Parathyroid adenoma (tissue), 2 donors: ENCODE measurements at regions not wholly inside any gene's neighbourhood (a gene's known extent, or its start where the extent isn't known, plus 50 kb on each side); places are given as distances from the start of the nearest gene placed in this dataset.

Source experiments
- H2AFZ ChIP-seq: fragments of 300-600 bp; sonication (generic); one replicate; pipeline ENCODE4 v1.7.0; 2017; ENCODE audit warnings: antibody characterized with exemption, mild to moderate bottlenecking
- H3K27ac ChIP-seq: fragments of 300-600 bp; sonication (generic); one replicate; pipeline ENCODE4 v1.7.0; 2017
- H3K27me3 ChIP-seq: fragments of 300-600 bp; sonication (generic); one replicate; pipeline ENCODE4 v1.7.0; 2017; ENCODE audit warnings: low read length; ENCODE audit not compliant: control insufficient read depth, insufficient read depth
- H3K36me3 ChIP-seq: fragments of 300-600 bp; sonication (generic); one replicate; pipeline ENCODE4 v1.7.0; 2017; ENCODE audit warnings: low read length; ENCODE audit not compliant: control insufficient read depth, insufficient read depth
- H3K4me1 ChIP-seq: fragments of 300-600 bp; sonication (generic); one replicate; pipeline ENCODE4 v1.7.0; 2017; ENCODE audit warnings: control low read depth
- H3K4me2 ChIP-seq: fragments of 300-600 bp; sonication (generic); one replicate; pipeline ENCODE4 v1.7.0; 2017; ENCODE audit warnings: low read length
- H3K4me3 ChIP-seq: fragments of 300-600 bp; sonication (generic); one replicate; pipeline ENCODE4 v1.7.0; 2017; ENCODE audit warnings: low read depth, low read length
- H3K79me2 ChIP-seq: fragments of 300-600 bp; sonication (generic); one replicate; pipeline ENCODE4 v1.7.0; 2017; ENCODE audit warnings: control low read depth
- H3K9ac ChIP-seq: fragments of 300-600 bp; sonication (generic); one replicate; pipeline ENCODE4 v1.7.0; 2017; ENCODE audit warnings: mild to moderate bottlenecking
- H3K9me3 ChIP-seq: fragments of 300-600 bp; sonication (generic); one replicate; pipeline ENCODE4 v1.7.0; 2017; ENCODE audit warnings: low read length; ENCODE audit not compliant: control insufficient read depth
- TF ChIP-seq, protein P1 (sequence below): fragments of 300-600 bp; sonication (generic); IDR thresholded peaks from one replicate; pipeline ENCODE4 v1.7.0; 2017; ENCODE audit warnings: antibody characterized with exemption, mild to moderate bottlenecking
- donor health status: primary hyperparathyroidism.

DNA sequence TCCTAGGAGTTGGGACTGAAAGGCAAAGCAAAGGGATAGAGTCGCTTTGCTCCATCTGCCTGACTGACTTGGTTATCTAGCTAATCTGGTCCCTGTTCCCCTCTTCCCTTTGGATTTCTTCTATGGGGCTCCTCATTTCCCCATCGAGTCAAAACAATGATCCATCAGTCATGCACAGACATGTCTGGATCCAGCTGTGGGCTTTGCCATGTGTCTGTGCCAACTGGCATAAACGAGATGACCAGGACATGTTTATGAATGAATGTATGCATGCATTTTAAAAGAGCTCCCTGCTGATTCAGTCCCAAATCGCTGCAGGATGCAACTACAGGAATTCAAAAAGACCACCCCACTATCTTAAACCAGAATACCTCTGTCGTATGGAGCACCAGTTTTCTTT, 122.0 kb downstream of the ARL4A start:
- Histone ChIP-seq H3K79me2 (no peaks in the 10 kb centered on the region), H3K27me3 (no peaks in the 10 kb centered on the region), H2AFZ (no peak overlapping the region), H3K4me2 (no peak overlapping the region), H3K4me1 (no peaks in the 10 kb centered on the region), H3K4me3 (no peak overlapping the region), H3K9me3 (no peaks in the 10 kb centered on the region), H3K36me3 (no peaks in the 10 kb centered on the region), H3K27ac (no peak overlapping the region), H3K9ac (no peak overlapping the region)
- TF ChIP-seq, protein P1, sequence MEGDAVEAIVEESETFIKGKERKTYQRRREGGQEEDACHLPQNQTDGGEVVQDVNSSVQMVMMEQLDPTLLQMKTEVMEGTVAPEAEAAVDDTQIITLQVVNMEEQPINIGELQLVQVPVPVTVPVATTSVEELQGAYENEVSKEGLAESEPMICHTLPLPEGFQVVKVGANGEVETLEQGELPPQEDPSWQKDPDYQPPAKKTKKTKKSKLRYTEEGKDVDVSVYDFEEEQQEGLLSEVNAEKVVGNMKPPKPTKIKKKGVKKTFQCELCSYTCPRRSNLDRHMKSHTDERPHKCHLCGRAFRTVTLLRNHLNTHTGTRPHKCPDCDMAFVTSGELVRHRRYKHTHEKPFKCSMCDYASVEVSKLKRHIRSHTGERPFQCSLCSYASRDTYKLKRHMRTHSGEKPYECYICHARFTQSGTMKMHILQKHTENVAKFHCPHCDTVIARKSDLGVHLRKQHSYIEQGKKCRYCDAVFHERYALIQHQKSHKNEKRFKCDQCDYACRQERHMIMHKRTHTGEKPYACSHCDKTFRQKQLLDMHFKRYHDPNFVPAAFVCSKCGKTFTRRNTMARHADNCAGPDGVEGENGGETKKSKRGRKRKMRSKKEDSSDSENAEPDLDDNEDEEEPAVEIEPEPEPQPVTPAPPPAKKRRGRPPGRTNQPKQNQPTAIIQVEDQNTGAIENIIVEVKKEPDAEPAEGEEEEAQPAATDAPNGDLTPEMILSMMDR: no peak

DNA sequence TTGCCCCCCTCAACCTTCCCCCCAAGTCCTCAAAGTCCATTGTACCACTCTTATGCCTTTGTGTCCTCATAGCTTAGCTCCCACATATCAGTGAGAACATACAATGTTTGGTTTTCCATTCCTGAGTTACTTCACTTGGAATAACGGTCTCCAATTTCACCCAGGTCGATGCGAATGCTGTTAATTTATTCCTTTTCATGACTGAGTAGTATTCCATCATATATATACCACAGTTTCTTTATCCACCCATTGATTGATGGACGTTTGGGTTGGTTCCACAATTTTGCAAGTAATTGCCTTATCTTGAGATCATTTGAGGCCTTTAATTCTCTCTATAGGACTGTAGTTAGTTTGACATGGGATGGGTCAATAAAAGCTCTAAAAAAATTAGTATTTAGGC, 124.7 kb downstream of the ARL4A start:
- no peaks in the 10 kb centered on the region for H3K36me3 ChIP-seq
- no peak overlapping the region for H3K4me2 ChIP-seq
- H3K9ac ChIP-seq: no peak overlapping the region
- no peaks in the 10 kb centered on the region for H3K9me3 ChIP-seq
- no peak overlapping the region for H3K4me3 ChIP-seq
- H2AFZ ChIP-seq: no peak overlapping the region
- H3K27me3 ChIP-seq: no peaks in the 10 kb centered on the region
- H3K27ac ChIP-seq: no peak overlapping the region
- no peaks in the 10 kb centered on the region for H3K79me2 ChIP-seq
- H3K4me1 ChIP-seq: no peaks in the 10 kb centered on the region
- TF ChIP-seq, protein P1: no peak

DNA sequence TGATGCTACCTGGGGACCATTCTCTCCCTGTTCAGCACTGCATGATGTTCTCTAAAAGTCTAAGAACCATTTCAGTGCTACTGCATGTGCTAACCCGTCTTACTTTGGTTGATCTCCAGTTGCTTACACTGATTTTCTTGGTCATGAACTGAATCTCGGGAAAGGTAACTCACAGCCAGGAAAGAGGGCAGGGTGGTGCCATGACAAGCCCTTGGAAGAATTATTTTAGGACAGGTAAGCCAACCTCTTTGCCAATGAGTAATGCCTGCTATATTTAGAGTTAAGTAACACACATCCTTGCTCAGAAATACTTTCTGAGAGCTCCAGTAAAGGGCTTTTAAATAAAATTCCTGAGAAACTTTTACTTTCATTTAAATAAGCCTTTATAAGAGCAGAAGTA, 126.7 kb downstream of the ARL4A start:
- no peak overlapping the region for H3K27ac ChIP-seq
- H3K27me3 ChIP-seq: no peaks in the 10 kb centered on the region
- no peaks in the 10 kb centered on the region for H3K36me3 ChIP-seq
- TF ChIP-seq, protein P1: no peak
- no peaks in the 10 kb centered on the region for H3K9me3 ChIP-seq
- no peak overlapping the region for H3K4me3 ChIP-seq
- H3K79me2 ChIP-seq: no peaks in the 10 kb centered on the region
- no peak overlapping the region for H2AFZ ChIP-seq
- H3K4me2 ChIP-seq: no peak overlapping the region
- H3K9ac ChIP-seq: no peak overlapping the region
- H3K4me1 ChIP-seq: no peaks in the 10 kb centered on the region

DNA sequence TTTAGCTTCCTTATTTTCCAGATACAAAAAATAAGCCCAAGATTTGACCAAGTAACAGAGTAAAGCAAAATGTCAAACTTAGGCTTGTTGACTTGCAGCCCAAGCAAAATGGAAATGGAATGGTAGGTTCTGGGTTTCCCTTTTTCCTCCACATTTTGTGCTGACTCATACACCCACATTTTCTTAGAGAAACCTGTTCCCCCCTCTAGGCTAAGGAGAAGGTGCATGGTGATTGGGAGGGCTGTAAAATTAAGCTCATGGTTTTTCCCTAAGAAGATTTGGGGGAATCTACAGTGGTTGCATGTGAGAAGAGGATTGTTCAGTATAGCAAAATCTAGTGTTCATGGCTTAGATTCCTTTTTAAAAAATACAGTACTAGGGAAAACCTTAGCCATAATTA, 127.4 kb downstream of the ARL4A start:
- Histone ChIP-seq H2AFZ (no peak overlapping the region), H3K27me3 (no peaks in the 10 kb centered on the region), H3K4me3 (no peak overlapping the region), H3K4me2 (no peak overlapping the region), H3K9ac (no peak overlapping the region), H3K9me3 (no peaks in the 10 kb centered on the region), H3K79me2 (no peaks in the 10 kb centered on the region), H3K4me1 (no peaks in the 10 kb centered on the region), H3K27ac (no peak overlapping the region), H3K36me3 (no peaks in the 10 kb centered on the region)
- TF ChIP-seq, protein P1: no peak

DNA sequence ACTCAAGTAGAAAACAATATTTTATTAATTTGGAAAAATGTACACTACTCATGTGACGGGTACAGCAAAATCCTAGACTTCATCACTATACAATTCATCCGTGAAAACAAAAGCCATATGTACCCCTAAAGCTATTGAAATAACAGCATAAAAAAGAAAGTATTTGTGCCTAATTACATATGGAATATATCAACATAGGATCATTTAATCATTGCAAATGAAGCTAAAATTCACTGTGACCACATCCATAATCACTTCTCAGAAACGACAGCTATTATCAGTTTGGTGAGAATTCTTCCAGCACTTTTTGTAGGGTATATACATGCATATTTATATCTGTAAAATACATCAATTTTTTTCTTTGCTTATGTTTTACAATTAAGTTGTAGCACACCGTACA, 128.0 kb downstream of the ARL4A start:
- Histone ChIP-seq H3K27ac (no peak overlapping the region), H3K79me2 (no peaks in the 10 kb centered on the region), H3K4me1 (no peaks in the 10 kb centered on the region), H3K36me3 (no peaks in the 10 kb centered on the region), H3K27me3 (no peaks in the 10 kb centered on the region), H2AFZ (no peak overlapping the region), H3K9me3 (no peaks in the 10 kb centered on the region), H3K9ac (no peak overlapping the region), H3K4me3 (no peak overlapping the region), H3K4me2 (no peak overlapping the region)
- TF ChIP-seq, protein P1: no peak
